Esophagus muscularis mucosa (tissue), 4 donors: ENCODE measurements at regions not wholly inside any gene's neighbourhood (a gene's known extent, or its start where the extent isn't known, plus 50 kb on each side); places are given as distances from the start of the nearest gene placed in this dataset.

Experiments
- EP300 ChIP-seq: sonication (generic); formaldehyde crosslinking; IDR thresholded peaks from one replicate; pipeline ENCODE4 v1.6.1; 2017; ENCODE audit warnings: antibody characterized with exemption
- POLR2A ChIP-seq: fragments of 450-650 bp; IDR thresholded peaks from one replicate; pipeline ENCODE4 v1.6.1; 2017; ENCODE audit warnings: antibody characterized with exemption, moderate library complexity, mild to moderate bottlenecking, low read depth
- POLR2AphosphoS5 ChIP-seq, 2 donors: sonication (generic); formaldehyde crosslinking; IDR thresholded peaks; one replicate each; pipeline ENCODE4 v1.6.1; 2017; ENCODE audit warnings: antibody characterized with exemption in 2 of 2
- TF ChIP-seq, protein P1 (sequence below), 3 experiments: fragments of 200-600 bp in 2 of 3; fragments of 450-650 bp in 1 of 3; sonication (generic) in 2 of 3; IDR thresholded peaks; one replicate each; pipeline ENCODE4 v1.5.1; 2017 to 2019; ENCODE audit warnings: antibody characterized with exemption in 3 of 3, mild to moderate bottlenecking in 2 of 3, moderate library complexity in 1 of 3

GRCh38 chr2:16243411-16243996 is 303.2 kb downstream of the MYCN start:
- TF ChIP-seq POLR2AphosphoS5 (IDR thresholded peaks at IDR 0.05) (no peak), POLR2A (no peak), EP300 (no peak)
- TF ChIP-seq, protein P1, sequence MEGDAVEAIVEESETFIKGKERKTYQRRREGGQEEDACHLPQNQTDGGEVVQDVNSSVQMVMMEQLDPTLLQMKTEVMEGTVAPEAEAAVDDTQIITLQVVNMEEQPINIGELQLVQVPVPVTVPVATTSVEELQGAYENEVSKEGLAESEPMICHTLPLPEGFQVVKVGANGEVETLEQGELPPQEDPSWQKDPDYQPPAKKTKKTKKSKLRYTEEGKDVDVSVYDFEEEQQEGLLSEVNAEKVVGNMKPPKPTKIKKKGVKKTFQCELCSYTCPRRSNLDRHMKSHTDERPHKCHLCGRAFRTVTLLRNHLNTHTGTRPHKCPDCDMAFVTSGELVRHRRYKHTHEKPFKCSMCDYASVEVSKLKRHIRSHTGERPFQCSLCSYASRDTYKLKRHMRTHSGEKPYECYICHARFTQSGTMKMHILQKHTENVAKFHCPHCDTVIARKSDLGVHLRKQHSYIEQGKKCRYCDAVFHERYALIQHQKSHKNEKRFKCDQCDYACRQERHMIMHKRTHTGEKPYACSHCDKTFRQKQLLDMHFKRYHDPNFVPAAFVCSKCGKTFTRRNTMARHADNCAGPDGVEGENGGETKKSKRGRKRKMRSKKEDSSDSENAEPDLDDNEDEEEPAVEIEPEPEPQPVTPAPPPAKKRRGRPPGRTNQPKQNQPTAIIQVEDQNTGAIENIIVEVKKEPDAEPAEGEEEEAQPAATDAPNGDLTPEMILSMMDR (IDR thresholded peaks at IDR 0.05): no peak
